PC-9 (cell line): ENCODE measurements at regions not wholly inside any gene's neighbourhood (a gene's known extent, or its start where the extent isn't known, plus 50 kb on each side); places are given as distances from the start of the nearest gene placed in this dataset.

Experiments used
- BruUV-seq: library from RNA; stranded (reverse); fragments of 400-500 nt; replicated peaks from 2 replicates; lab custom pipeline; 2021; lab: Mats Ljungman, UMichigan
- CTCF ChIA-PET: fragments of 300-600 bp; sonication (Branson Sonifier 250); formaldehyde crosslinking; loops from one replicate; lab custom pipeline; 2022; ENCODE audit warnings: antibody characterized with exemption; lab: Charles Lee
- POLR2A ChIA-PET: fragments of 300-600 bp; sonication (Branson Sonifier 250); formaldehyde crosslinking; loops from one replicate; lab custom pipeline; 2022; ENCODE audit warnings: antibody characterized with exemption; ENCODE audit not compliant: unreplicated experiment; lab: Charles Lee
- DNase-seq, 2 experiments: peaks; one replicate each; pipeline versions ENCODE4 v3.0.0 to v3.0.0-alpha.2; 2015 to 2022; ENCODE audit warnings: mixed read lengths in 1 of 2
- H2AFZ ChIP-seq: fragments of 200-600 bp; sonication (generic); 2 replicates; pipeline ENCODE4 v1.8.1; 2017; ENCODE audit warnings: antibody characterized with exemption
- H3F3A ChIP-seq: fragments of 200-600 bp; sonication (generic); 2 replicates; pipeline ENCODE4 v1.8.1; 2017; ENCODE audit warnings: antibody characterized with exemption, mild to moderate bottlenecking, low read depth; ENCODE audit not compliant: insufficient read depth
- H3K27ac ChIP-seq: fragments of 200-600 bp; sonication (generic); 2 replicates; pipeline ENCODE4 v1.6.1; 2016; ENCODE audit warnings: mixed run types
- H3K27me3 ChIP-seq: fragments of 200-600 bp; sonication (generic); 2 replicates; pipeline ENCODE4 v1.6.1; 2016; ENCODE audit warnings: low read depth, mixed run types; ENCODE audit not compliant: insufficient read depth
- H3K36me3 ChIP-seq: fragments of 200-600 bp; sonication (generic); 2 replicates; pipeline ENCODE4 v1.6.1; 2016; ENCODE audit warnings: low read depth, mixed run types
- H3K4me1 ChIP-seq: fragments of 200-600 bp; sonication (generic); replicated peaks from 2 replicates; pipeline ENCODE4 v1.6.1; 2016; ENCODE audit warnings: mixed run types; ENCODE audit not compliant: insufficient read depth
- H3K4me2 ChIP-seq: fragments of 200-600 bp; sonication (generic); 2 replicates; pipeline ENCODE4 v1.6.1; 2017; ENCODE audit warnings: mixed run types
- H3K4me3 ChIP-seq: fragments of 200-600 bp; sonication (generic); 2 replicates; pipeline ENCODE4 v1.6.1; 2016; ENCODE audit warnings: mixed run types
- H3K79me2 ChIP-seq: fragments of 200-600 bp; sonication (generic); 2 replicates; pipeline ENCODE4 v1.6.1; 2017; ENCODE audit warnings: low read depth, mixed run types
- H3K9me2 ChIP-seq: fragments of 200-600 bp; sonication (generic); 2 replicates; pipeline ENCODE4 v1.8.1; 2017; ENCODE audit warnings: mild to moderate bottlenecking; ENCODE audit not compliant: insufficient read depth
- H3K9me3 ChIP-seq: fragments of 200-600 bp; sonication (generic); 2 replicates; pipeline ENCODE4 v1.8.1; 2016; ENCODE audit warnings: low read depth; ENCODE audit not compliant: insufficient read depth
- H4K20me1 ChIP-seq: fragments of 200-600 bp; sonication (generic); 2 replicates; pipeline ENCODE4 v1.8.1; 2017; ENCODE audit not compliant: insufficient read depth
- EZH2 ChIP-seq: fragments of 200-600 bp; sonication (generic); IDR thresholded peaks from 2 replicates; pipeline ENCODE4 v1.8.0; 2017; ENCODE audit warnings: antibody characterized with exemption, low read depth
- intact Hi-C: fragments of 100-400 bp; cut with micrococcal nuclease; formaldehyde crosslinking; loops from one replicate; pipeline ENCODE4 v1.10.0; 2022; ENCODE audit not compliant: unreplicated experiment
- TF ChIP-seq, protein P1 (sequence below): fragments of 200-600 bp; sonication (generic); conservative IDR thresholded peaks from 2 replicates; pipeline ENCODE4 v1.6.1; 2017; ENCODE audit warnings: mixed run types, antibody characterized with exemption, mild to moderate bottlenecking, moderate library complexity

DNA sequence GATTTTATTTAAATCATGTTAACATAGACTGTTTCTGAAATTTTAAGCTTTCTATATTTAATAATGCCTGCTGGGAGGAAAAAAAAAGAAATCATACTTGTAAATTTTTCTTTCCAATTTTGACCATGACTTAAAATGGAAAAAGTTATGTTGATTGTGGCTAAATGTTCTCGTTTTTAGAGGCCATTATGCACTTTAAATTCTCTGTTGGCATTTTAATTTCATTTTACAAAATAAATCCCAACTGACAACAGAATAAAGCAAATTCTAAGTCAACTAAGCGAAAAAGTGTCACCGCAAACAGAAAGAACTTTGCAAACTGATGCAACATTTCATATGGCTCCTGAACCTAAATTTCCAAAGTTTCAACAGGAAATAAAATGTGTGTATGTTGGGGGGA is 74.8 kb upstream of the G2E3 start:
- Histone ChIP-seq H3K27me3 (no peaks in the 10 kb centered on the region), H4K20me1 (no peaks in the 10 kb centered on the region), H3K9me2 (no peaks in the 10 kb centered on the region), H3F3A (no peaks in the 10 kb centered on the region), H3K4me2 (no peak overlapping the region), H3K79me2 (no peaks in the 10 kb centered on the region), H3K4me3 (no peak overlapping the region), H3K27ac (no peak overlapping the region), H3K36me3 (no peaks in the 10 kb centered on the region), H3K9me3 (no peaks in the 10 kb centered on the region), H2AFZ (no peak overlapping the region), H3K4me1 (no peaks in the 10 kb centered on the region)
- ChIA-PET POLR2A (no interaction called here), CTCF (no interaction called here)
- intact Hi-C loops, result no loop called here
- TF ChIP-seq EZH2, result no peak
- TF ChIP-seq, protein P1, sequence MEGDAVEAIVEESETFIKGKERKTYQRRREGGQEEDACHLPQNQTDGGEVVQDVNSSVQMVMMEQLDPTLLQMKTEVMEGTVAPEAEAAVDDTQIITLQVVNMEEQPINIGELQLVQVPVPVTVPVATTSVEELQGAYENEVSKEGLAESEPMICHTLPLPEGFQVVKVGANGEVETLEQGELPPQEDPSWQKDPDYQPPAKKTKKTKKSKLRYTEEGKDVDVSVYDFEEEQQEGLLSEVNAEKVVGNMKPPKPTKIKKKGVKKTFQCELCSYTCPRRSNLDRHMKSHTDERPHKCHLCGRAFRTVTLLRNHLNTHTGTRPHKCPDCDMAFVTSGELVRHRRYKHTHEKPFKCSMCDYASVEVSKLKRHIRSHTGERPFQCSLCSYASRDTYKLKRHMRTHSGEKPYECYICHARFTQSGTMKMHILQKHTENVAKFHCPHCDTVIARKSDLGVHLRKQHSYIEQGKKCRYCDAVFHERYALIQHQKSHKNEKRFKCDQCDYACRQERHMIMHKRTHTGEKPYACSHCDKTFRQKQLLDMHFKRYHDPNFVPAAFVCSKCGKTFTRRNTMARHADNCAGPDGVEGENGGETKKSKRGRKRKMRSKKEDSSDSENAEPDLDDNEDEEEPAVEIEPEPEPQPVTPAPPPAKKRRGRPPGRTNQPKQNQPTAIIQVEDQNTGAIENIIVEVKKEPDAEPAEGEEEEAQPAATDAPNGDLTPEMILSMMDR, result no peak
- no peak for DNase-seq
- no TSS peak for BruUV-seq

DNA sequence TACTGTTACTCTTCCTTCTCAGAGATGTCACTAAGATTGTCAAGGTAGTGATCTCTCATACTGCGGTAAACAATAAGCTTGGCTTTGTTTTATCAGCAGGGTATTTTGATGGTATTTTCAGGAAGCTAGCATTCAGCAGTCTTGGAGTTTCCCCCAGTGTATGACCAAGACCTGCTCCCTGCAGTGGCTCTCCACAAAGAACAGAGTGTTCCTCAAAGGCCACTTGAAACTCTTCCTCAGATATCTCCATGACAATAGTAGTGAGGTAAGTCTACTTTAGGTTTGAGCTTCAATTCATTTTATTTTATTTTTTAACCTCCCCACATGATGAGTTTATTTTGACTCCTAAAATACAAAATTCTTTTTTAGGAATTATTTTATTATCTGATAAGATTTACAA is 74.0 kb upstream of the G2E3 start:
- Histone ChIP-seq H4K20me1 (no peaks in the 10 kb centered on the region), H3K27ac (no peak overlapping the region), H3K36me3 (no peaks in the 10 kb centered on the region), H3K4me3 (no peak overlapping the region), H3F3A (no peaks in the 10 kb centered on the region), H3K4me2 (no peak overlapping the region), H3K4me1 (no peaks in the 10 kb centered on the region), H2AFZ (no peak overlapping the region), H3K9me3 (no peaks in the 10 kb centered on the region), H3K9me2 (no peaks in the 10 kb centered on the region), H3K79me2 (no peaks in the 10 kb centered on the region), H3K27me3 (no peaks in the 10 kb centered on the region)
- no TSS peak for BruUV-seq
- ChIA-PET POLR2A (no interaction called here), CTCF (no interaction called here)
- DNase-seq, result no peak
- intact Hi-C loops, result no loop called here
- TF ChIP-seq EZH2, result no peak
- TF ChIP-seq, protein P1, result no peak

DNA sequence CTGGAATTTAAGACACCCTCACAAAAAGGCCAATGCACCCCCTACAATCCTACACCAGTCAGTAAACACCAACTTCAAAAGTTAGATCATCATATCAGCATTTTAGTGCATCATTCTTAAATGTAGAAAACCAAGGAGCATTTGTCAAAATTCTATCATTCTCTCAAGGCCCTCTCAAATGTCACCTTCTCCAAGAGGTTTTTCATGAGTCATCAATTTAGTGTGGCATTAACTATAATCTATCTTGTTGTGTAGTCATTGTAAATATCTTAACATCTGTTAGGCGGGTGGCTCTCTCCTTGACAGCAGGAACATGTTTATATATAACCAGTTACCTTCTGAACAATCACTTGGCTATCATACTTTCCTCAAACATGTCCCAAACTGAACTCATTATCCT is 62.1 kb upstream of the G2E3 start:
- H3K36me3 ChIP-seq, result no peaks in the 10 kb centered on the region
- no peak for DNase-seq
- no peaks in the 10 kb centered on the region for H3K79me2 ChIP-seq
- POLR2A ChIA-PET, result no interaction called here
- H4K20me1 ChIP-seq, result no peaks in the 10 kb centered on the region
- no peak overlapping the region for H3K4me2 ChIP-seq
- H3F3A ChIP-seq, result no peaks in the 10 kb centered on the region
- CTCF ChIA-PET, result no interaction called here
- H3K27ac ChIP-seq, result no peak overlapping the region
- no peaks in the 10 kb centered on the region for H3K27me3 ChIP-seq
- no peaks in the 10 kb centered on the region for H3K4me1 ChIP-seq
- H2AFZ ChIP-seq, result no peak overlapping the region
- no peaks in the 10 kb centered on the region for H3K9me2 ChIP-seq
- H3K4me3 ChIP-seq, result no peak overlapping the region
- intact Hi-C loops, result no loop called here
- BruUV-seq, result no TSS peak
- no peaks in the 10 kb centered on the region for H3K9me3 ChIP-seq
- TF ChIP-seq, protein P1, result no peak
- no peak for TF ChIP-seq EZH2
